ENCODE measurements at regions not wholly inside any gene's neighbourhood (a gene's known extent, or its start where the extent isn't known, plus 50 kb on each side); places are given as distances from the start of the nearest gene placed in this dataset.

GRCh38 chr4:137638934-137639333 is 106.6 kb upstream of the PCDH18 start:
- TF ChIP-seq POLR2A (IDR thresholded peaks at IDR 0.05) (no peak), POLR2AphosphoS5 (IDR thresholded peaks at IDR 0.05) (no peak)
- TF ChIP-seq, protein P1, sequence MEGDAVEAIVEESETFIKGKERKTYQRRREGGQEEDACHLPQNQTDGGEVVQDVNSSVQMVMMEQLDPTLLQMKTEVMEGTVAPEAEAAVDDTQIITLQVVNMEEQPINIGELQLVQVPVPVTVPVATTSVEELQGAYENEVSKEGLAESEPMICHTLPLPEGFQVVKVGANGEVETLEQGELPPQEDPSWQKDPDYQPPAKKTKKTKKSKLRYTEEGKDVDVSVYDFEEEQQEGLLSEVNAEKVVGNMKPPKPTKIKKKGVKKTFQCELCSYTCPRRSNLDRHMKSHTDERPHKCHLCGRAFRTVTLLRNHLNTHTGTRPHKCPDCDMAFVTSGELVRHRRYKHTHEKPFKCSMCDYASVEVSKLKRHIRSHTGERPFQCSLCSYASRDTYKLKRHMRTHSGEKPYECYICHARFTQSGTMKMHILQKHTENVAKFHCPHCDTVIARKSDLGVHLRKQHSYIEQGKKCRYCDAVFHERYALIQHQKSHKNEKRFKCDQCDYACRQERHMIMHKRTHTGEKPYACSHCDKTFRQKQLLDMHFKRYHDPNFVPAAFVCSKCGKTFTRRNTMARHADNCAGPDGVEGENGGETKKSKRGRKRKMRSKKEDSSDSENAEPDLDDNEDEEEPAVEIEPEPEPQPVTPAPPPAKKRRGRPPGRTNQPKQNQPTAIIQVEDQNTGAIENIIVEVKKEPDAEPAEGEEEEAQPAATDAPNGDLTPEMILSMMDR (IDR thresholded peaks at IDR 0.05): no peak
